ENCODE measurements at regions not wholly inside any gene's neighbourhood (a gene's known extent, or its start where the extent isn't known, plus 50 kb on each side); places are given as distances from the start of the nearest gene placed in this dataset.

- no peak for DNase-seq (ENCODE audit: low read depth in 1 of 2, low spot score in 1 of 2)
- Histone ChIP-seq H3K27me3 (ENCODE audit: insufficient read depth, poor library complexity, severe bottlenecking) (no peaks in the 10 kb centered on the region), H3K27ac (replicated peaks) (no peak overlapping the region), H3K4me3 (replicated peaks; ENCODE audit: insufficient read depth, low read length) (no peak overlapping the region)
- TF ChIP-seq GABPA (IDR thresholded peaks at IDR 0.05; ENCODE audit: low read depth): no peak
- no peak for TF ChIP-seq POLR2AphosphoS5 (IDR thresholded peaks at IDR 0.05; ENCODE audit: low read depth)
- no peak for TF ChIP-seq CTCF (IDR thresholded peaks at IDR 0.05; ENCODE audit: insufficient read depth, low read length)
- TF ChIP-seq REST (IDR thresholded peaks at IDR 0.05; ENCODE audit: insufficient replicate concordance, low read depth): no peak
- no peak for TF ChIP-seq SPI1 (IDR thresholded peaks at IDR 0.05; ENCODE audit: borderline replicate concordance, low read depth)
These were observed 56.0 kb upstream of the MSX2 start for GRCh38 chr5:174668349-174668748.
